GM12875 (cell line): ENCODE measurements at regions not wholly inside any gene's neighbourhood (a gene's known extent, or its start where the extent isn't known, plus 50 kb on each side); places are given as distances from the start of the nearest gene placed in this dataset.
"Not testable (repeated sequence)": the region's sequence is repeated elsewhere in the genome, so short reads cannot be mapped to it uniquely, and the experiment has no call there.

Experiments used
- H3K4me3 ChIP-seq: one replicate; pipeline ENCODE4 v1.5.1; 2011; ENCODE audit warnings: low read depth, low read length, control low read depth
- TF ChIP-seq, protein P1 (sequence below): IDR thresholded peaks from 2 replicates; pipeline ENCODE4 v1.5.1; 2011; ENCODE audit warnings: low read depth, mild to moderate bottlenecking, control low read depth, inconsistent platforms, low read length, moderate library complexity, borderline replicate concordance; ENCODE audit not compliant: insufficient read depth

DNA sequence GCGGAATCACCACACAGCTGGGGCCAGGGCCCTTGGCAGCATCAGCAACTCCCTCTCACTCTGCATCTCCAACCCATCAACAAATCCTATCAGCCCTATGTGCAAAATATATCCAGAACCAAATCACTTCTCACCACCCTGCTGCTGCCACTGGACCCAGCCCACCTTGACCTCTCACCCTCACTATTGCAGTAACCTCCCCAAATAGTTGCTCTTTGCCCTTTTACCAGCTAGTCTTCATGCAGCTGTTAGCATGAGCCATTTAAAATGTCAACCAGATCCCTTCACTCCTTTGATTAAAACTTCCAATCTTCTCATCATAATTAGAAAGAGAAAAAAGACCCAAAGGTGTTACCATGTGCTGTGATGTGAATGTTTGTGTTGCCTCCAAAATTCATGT lies 155.7 kb upstream of the IRF2BP2 start:
- TF ChIP-seq, protein P1, sequence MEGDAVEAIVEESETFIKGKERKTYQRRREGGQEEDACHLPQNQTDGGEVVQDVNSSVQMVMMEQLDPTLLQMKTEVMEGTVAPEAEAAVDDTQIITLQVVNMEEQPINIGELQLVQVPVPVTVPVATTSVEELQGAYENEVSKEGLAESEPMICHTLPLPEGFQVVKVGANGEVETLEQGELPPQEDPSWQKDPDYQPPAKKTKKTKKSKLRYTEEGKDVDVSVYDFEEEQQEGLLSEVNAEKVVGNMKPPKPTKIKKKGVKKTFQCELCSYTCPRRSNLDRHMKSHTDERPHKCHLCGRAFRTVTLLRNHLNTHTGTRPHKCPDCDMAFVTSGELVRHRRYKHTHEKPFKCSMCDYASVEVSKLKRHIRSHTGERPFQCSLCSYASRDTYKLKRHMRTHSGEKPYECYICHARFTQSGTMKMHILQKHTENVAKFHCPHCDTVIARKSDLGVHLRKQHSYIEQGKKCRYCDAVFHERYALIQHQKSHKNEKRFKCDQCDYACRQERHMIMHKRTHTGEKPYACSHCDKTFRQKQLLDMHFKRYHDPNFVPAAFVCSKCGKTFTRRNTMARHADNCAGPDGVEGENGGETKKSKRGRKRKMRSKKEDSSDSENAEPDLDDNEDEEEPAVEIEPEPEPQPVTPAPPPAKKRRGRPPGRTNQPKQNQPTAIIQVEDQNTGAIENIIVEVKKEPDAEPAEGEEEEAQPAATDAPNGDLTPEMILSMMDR, result no peak
- no peak overlapping the region for H3K4me3 ChIP-seq

DNA sequence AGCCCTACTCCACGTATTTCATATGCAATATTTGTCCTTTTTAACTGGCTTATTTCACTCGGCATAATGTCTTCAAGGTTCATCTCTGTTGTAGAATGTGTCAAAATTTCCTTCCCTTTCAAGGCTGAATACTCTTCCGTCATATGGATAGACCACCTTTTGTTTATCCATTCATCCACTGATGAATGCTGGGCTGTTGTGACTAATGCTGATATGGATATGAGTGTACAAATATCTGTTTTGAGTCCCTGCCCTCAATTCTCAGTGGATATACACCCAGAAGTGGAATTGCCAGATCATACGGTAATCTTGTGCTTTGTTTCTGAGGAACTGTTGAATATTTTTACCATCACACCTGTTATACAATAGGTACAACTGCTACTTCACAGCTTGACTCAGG lies 155.2 kb upstream of the IRF2BP2 start:
- no peak overlapping the region for H3K4me3 ChIP-seq
- TF ChIP-seq, protein P1, result no peak

DNA sequence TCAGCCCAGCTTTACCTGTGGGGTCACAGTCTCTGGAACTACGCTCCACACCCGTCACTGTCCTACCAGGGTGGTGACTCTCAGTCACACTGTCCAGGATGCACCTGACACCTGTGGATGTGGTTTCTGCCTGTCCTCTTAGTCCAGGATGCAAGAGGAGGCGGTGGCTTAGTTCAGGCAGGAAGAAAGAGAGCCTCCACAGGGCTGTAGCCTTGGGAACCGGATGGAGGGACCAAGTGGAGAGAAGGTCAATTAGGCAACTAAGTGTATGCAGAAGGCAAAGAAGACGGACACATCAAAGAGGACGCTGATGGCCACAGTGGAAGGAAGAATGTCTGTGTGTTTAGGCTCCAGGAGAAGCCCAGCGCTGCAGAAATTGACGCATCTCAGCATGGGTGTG lies 153.9 kb upstream of the IRF2BP2 start:
- no peak overlapping the region for H3K4me3 ChIP-seq
- TF ChIP-seq, protein P1, result no peak

DNA sequence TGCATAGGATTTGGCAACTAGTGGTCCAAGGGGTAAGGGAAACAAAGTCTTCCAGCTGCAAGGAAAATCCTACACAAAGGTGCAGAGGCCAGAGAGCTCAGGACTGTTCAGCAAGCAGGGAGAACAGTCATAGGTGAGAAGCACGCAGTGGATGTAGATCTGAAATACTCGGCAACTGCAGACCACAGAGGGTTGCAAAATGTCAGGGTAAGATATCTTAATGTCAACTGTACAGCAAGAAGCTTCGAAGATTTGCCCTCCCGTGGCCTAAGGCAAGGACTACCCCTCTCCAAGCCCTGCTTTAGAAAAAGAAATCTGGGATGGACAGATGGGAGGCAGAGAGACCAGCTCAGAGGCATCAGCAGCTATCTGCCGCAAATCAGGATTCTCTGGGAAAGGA lies 153.4 kb upstream of the IRF2BP2 start:
- H3K4me3 ChIP-seq, result no peak overlapping the region
- TF ChIP-seq, protein P1, result no peak

DNA sequence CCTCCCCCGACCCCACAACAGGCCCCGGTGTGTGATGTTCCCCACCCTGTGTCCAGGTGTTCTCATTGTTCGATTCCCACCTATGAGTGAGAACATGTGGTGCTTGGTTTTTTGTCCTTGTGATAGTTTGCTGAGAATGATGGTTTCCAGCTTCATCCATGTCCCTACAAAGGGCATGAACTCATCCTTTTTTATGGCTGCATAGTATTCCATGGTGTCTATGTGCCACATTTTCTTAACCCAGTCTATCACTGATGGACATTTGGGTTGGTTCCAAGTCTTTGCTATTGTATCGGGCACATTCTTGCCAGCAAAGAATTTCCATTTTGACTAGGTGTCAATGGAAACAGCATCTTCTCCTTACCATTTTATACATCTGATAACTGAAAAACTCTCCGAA lies 152.1 kb upstream of the IRF2BP2 start:
- not testable (repeated sequence) for H3K4me3 ChIP-seq

DNA sequence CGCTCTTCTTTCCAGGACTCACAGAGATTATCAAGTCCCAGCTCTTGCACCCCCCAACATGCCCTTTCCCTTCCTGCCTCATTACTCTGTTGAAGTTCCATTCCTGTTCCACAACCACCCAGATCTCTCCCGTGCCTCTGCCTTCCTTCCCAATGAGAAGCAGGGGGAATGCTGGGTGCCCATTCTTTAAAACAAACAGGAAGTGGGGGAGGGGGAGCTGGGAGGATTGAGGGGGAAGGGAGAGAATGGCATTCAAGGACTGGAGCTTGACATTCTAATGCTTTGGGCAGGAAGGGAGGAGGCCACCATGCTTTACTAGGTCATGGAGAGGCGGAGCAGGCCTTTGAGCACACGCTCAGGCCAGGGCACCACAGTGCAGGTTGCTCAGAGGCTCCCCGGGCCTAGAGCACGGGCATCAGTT lies 150.3 kb upstream of the IRF2BP2 start:
- TF ChIP-seq, protein P1, result no peak
- no peak overlapping the region for H3K4me3 ChIP-seq

DNA sequence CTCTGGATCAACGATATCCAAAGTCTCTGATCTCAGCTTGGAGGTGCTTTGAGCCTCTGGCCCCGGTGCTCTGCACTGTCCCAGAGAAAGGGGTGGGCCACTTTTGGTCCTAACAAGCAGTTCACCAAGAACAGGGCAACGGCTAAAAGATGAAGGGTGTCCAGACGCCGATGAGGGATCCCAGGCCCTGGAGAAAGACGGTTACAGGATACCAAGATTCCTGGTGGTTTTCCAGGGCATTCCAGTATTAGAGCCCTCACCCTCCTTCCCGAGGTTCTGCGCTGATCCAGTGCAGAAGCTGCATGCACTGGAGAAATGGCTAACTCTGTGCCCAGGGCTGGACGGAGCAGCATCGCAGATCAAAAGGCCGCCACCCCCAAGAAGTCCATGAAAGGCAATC lies 149.9 kb upstream of the IRF2BP2 start:
- TF ChIP-seq, protein P1, result no peak
- H3K4me3 ChIP-seq, result no peak overlapping the region

DNA sequence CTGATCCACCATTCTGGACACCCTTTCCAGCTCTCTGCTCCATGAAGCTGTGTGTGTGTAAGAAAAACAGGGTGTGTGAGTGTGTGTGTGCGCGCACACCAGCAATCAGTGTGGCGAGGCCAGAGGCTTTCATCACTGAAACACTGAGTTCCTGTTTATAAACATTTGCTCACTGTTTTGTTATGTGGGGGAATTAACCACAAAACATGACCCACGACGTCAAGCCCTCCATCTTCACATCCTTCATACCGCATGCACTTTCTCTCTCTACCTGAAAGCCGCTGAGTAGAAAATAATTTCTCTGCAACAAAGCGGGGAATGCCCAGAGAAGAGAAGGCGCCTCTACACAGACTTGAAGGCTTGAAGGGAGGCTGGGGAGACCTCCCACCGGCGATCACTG lies 148.9 kb upstream of the IRF2BP2 start:
- no peak overlapping the region for H3K4me3 ChIP-seq
- TF ChIP-seq, protein P1, result no peak
